ENCODE measurements at regions not wholly inside any gene's neighbourhood (a gene's known extent, or its start where the extent isn't known, plus 50 kb on each side); places are given as distances from the start of the nearest gene placed in this dataset.

- TF ChIP-seq CTCF (IDR thresholded peaks at IDR 0.05; ENCODE audit: insufficient read depth, low read length, poor library complexity, severe bottlenecking) (no peak), EZH2phosphoT487 (conservative IDR thresholded peaks at IDR 0.05; ENCODE audit: low read length) (no peak)
- Histone ChIP-seq H3F3A (ENCODE audit: insufficient read depth) (no peaks in the 10 kb centered on the region), H4K20me1 (ENCODE audit: low read depth, low read length) (no peaks in the 10 kb centered on the region), H3K9ac (ENCODE audit: low read length) (no peak overlapping the region), H3K27me3 (ENCODE audit: low read length) (no peaks in the 10 kb centered on the region), H3K9me2 (replicated peaks; ENCODE audit: insufficient read depth, low read length) (no peaks in the 10 kb centered on the region), H3K36me3 (ENCODE audit: low read length) (no peaks in the 10 kb centered on the region), H3K79me2 (ENCODE audit: insufficient read depth, low read length) (no peaks in the 10 kb centered on the region), H3K4me2 (ENCODE audit: low read depth, low read length, poor library complexity, severe bottlenecking) (no peak overlapping the region), H3K27ac (ENCODE audit: low read depth, low read length) (no peak overlapping the region), H3K9me3 (ENCODE audit: insufficient read depth, low read length) (no peaks in the 10 kb centered on the region), H2AFZ (ENCODE audit: low read depth, low read length, severe bottlenecking) (no peak overlapping the region), H3K4me3 (ENCODE audit: insufficient read depth, low read length, poor library complexity, severe bottlenecking) (no peak overlapping the region)
Measured at GRCh38 chr4:183798301-183799253, 106.5 kb upstream of the STOX2 start.

- Histone ChIP-seq H3K27ac (ENCODE audit: low read depth, low read length) (no peak overlapping the region), H3F3A (ENCODE audit: insufficient read depth) (no peaks in the 10 kb centered on the region), H3K4me3 (ENCODE audit: insufficient read depth, low read length, poor library complexity, severe bottlenecking) (no peak overlapping the region), H3K9me2 (replicated peaks; ENCODE audit: insufficient read depth, low read length) (no peaks in the 10 kb centered on the region), H3K36me3 (ENCODE audit: low read length) (no peaks in the 10 kb centered on the region), H3K9me3 (ENCODE audit: insufficient read depth, low read length) (no peaks in the 10 kb centered on the region), H3K4me2 (ENCODE audit: low read depth, low read length, poor library complexity, severe bottlenecking) (no peak overlapping the region), H3K9ac (ENCODE audit: low read length) (no peak overlapping the region), H3K27me3 (ENCODE audit: low read length) (no peaks in the 10 kb centered on the region), H4K20me1 (ENCODE audit: low read depth, low read length) (no peaks in the 10 kb centered on the region), H2AFZ (ENCODE audit: low read depth, low read length, severe bottlenecking) (no peak overlapping the region), H3K79me2 (ENCODE audit: insufficient read depth, low read length) (no peaks in the 10 kb centered on the region)
- TF ChIP-seq CTCF (IDR thresholded peaks at IDR 0.05; ENCODE audit: insufficient read depth, low read length, poor library complexity, severe bottlenecking) (no peak), EZH2phosphoT487 (conservative IDR thresholded peaks at IDR 0.05; ENCODE audit: low read length) (no peak)
Measured at GRCh38 chr4:183801457-183802165, 103.5 kb upstream of the STOX2 start.

- H3K4me2 ChIP-seq (ENCODE audit: low read depth, low read length, poor library complexity, severe bottlenecking): no peak overlapping the region
- H3K9ac ChIP-seq (ENCODE audit: low read length): no peak overlapping the region
- no peak for TF ChIP-seq EZH2phosphoT487 (conservative IDR thresholded peaks at IDR 0.05; ENCODE audit: low read length)
- TF ChIP-seq CTCF (IDR thresholded peaks at IDR 0.05; ENCODE audit: insufficient read depth, low read length, poor library complexity, severe bottlenecking): no peak
- no peaks in the 10 kb centered on the region for H3K36me3 ChIP-seq (ENCODE audit: low read length)
- H3K9me3 ChIP-seq (ENCODE audit: insufficient read depth, low read length): no peaks in the 10 kb centered on the region
- no peaks in the 10 kb centered on the region for H4K20me1 ChIP-seq (ENCODE audit: low read depth, low read length)
- H3K27ac ChIP-seq (ENCODE audit: low read depth, low read length): no peak overlapping the region
- no peak overlapping the region for H2AFZ ChIP-seq (ENCODE audit: low read depth, low read length, severe bottlenecking)
- H3K79me2 ChIP-seq (ENCODE audit: insufficient read depth, low read length): no peaks in the 10 kb centered on the region
- no peak overlapping the region for H3K4me3 ChIP-seq (ENCODE audit: insufficient read depth, low read length, poor library complexity, severe bottlenecking)
- H3K27me3 ChIP-seq (ENCODE audit: low read length): no peaks in the 10 kb centered on the region
- H3F3A ChIP-seq (ENCODE audit: insufficient read depth): no peaks in the 10 kb centered on the region
- no peaks in the 10 kb centered on the region for H3K9me2 ChIP-seq (replicated peaks; ENCODE audit: insufficient read depth, low read length)
Measured at GRCh38 chr4:183806341-183806740, 98.8 kb upstream of the STOX2 start.
